Liver (tissue), 7 donors: ENCODE measurements at regions not wholly inside any gene's neighbourhood (a gene's known extent, or its start where the extent isn't known, plus 50 kb on each side); places are given as distances from the start of the nearest gene placed in this dataset.

Source experiments
- DNase-seq: peaks from one replicate; pipeline ENCODE4 v3.0.0-alpha.2; 2017; ENCODE audit warnings: low spot score
- H3K27ac ChIP-seq, 2 donors: one replicate each; pipeline ENCODE4 v1.7.0; 2013; ENCODE audit warnings: inconsistent platforms in 2 of 2, low read length in 2 of 2, control low read depth in 1 of 2, low read depth in 1 of 2, mild to moderate bottlenecking in 1 of 2
- H3K27me3 ChIP-seq, 4 donors: one replicate each; pipeline versions ENCODE4 v1.6.1 to v1.7.0; 2013; ENCODE audit warnings: low read length in 3 of 4, inconsistent platforms in 1 of 4, mild to moderate bottlenecking in 1 of 4, moderate library complexity in 1 of 4; ENCODE audit not compliant: control insufficient read depth in 4 of 4, insufficient read depth in 4 of 4
- H3K36me3 ChIP-seq, 4 donors: one replicate each; pipeline versions ENCODE4 v1.6.1 to v1.7.0; 2013; ENCODE audit warnings: low read length in 3 of 4, mild to moderate bottlenecking in 3 of 4, low read depth in 1 of 4, moderate library complexity in 1 of 4; ENCODE audit not compliant: control insufficient read depth in 4 of 4, insufficient read depth in 3 of 4
- H3K4me1 ChIP-seq, 4 donors: one replicate each; pipeline versions ENCODE4 v1.6.1 to v1.7.0; 2013; ENCODE audit warnings: low read length in 3 of 4, mild to moderate bottlenecking in 3 of 4, moderate library complexity in 1 of 4; ENCODE audit not compliant: control insufficient read depth in 4 of 4, insufficient read depth in 4 of 4
- H3K4me3 ChIP-seq, 3 donors: one replicate each; pipeline versions ENCODE4 v1.6.1 to v1.7.0; 2013; ENCODE audit warnings: low read length in 3 of 3, control low read depth in 1 of 3, low read depth in 1 of 3, mild to moderate bottlenecking in 1 of 3
- H3K9ac ChIP-seq, 2 donors: one replicate each; pipeline ENCODE4 v1.7.0; 2013; ENCODE audit warnings: low read length in 2 of 2, mild to moderate bottlenecking in 2 of 2, moderate library complexity in 2 of 2, control low read depth in 1 of 2, low read depth in 1 of 2
- H3K9me3 ChIP-seq, 4 donors: one replicate each; pipeline versions ENCODE4 v1.6.1 to v1.7.0; 2013; ENCODE audit warnings: low read length in 3 of 4; ENCODE audit not compliant: control insufficient read depth in 4 of 4
- EGR1 ChIP-seq, 2 donors: IDR thresholded peaks; 2 replicates each; pipeline ENCODE4 v1.6.1; 2016 to 2018; ENCODE audit warnings: antibody characterized with exemption in 2 of 2, low read depth in 2 of 2
- FOXA1 ChIP-seq: IDR thresholded peaks from 2 replicates; pipeline ENCODE4 v1.6.1; 2016; ENCODE audit warnings: antibody characterized with exemption
- FOXA2 ChIP-seq: IDR thresholded peaks from 2 replicates; pipeline ENCODE4 v1.6.1; 2016; ENCODE audit warnings: antibody characterized with exemption
- GABPA ChIP-seq, 2 donors: IDR thresholded peaks in 1 of 2; conservative IDR thresholded peaks in 1 of 2; 2 replicates each; pipeline ENCODE4 v1.6.1; 2016; ENCODE audit warnings: antibody characterized with exemption in 2 of 2, mild to moderate bottlenecking in 1 of 2, moderate library complexity in 1 of 2
- HNF4A ChIP-seq, 2 donors: conservative IDR thresholded peaks; 2 replicates each; pipeline ENCODE4 v1.6.1; 2016; ENCODE audit warnings: antibody characterized with exemption in 2 of 2, mild to moderate bottlenecking in 2 of 2
- JUND ChIP-seq, 2 donors: IDR thresholded peaks; 2 replicates each; pipeline ENCODE4 v1.6.1; 2016; ENCODE audit warnings: antibody characterized with exemption in 2 of 2
- NR2F2 ChIP-seq: IDR thresholded peaks from 2 replicates; pipeline ENCODE4 v1.6.1; 2016; ENCODE audit warnings: antibody characterized with exemption
- RAD21 ChIP-seq, 2 donors: IDR thresholded peaks; 2 replicates each; pipeline ENCODE4 v1.6.1; 2016; ENCODE audit warnings: antibody characterized with exemption in 2 of 2, mild to moderate bottlenecking in 2 of 2
- SP1 ChIP-seq: IDR thresholded peaks from 2 replicates; pipeline ENCODE4 v1.6.1; 2018; ENCODE audit warnings: antibody characterized with exemption, mild to moderate bottlenecking
- YY1 ChIP-seq: IDR thresholded peaks from 2 replicates; pipeline ENCODE4 v1.6.1; 2016; ENCODE audit warnings: antibody characterized with exemption, mild to moderate bottlenecking
- WGBS: extraction: QIAGEN DNeasy Blood & Tissue Kit; methylation state at CpG from one replicate; pipeline ENCODE4 v1.1.7; 2013; 5-methylcytosine and 5-hydroxymethylcytosine counted together
- TF ChIP-seq, protein P1 (sequence below): IDR thresholded peaks from 2 replicates; pipeline ENCODE4 v1.6.1; 2016; ENCODE audit warnings: antibody characterized with exemption, mild to moderate bottlenecking
- TF ChIP-seq, protein P2 (sequence below): IDR thresholded peaks from 2 replicates; pipeline ENCODE4 v1.6.1; 2016; ENCODE audit warnings: antibody characterized with exemption
- TF ChIP-seq, protein P3 (sequence below): IDR thresholded peaks from 2 replicates; pipeline ENCODE4 v1.6.1; 2016; ENCODE audit warnings: antibody characterized with exemption
- donor health status: healthy.
- donor health status: healthy.
- donor health status: healthy.
- donor health status: healthy.

DNA sequence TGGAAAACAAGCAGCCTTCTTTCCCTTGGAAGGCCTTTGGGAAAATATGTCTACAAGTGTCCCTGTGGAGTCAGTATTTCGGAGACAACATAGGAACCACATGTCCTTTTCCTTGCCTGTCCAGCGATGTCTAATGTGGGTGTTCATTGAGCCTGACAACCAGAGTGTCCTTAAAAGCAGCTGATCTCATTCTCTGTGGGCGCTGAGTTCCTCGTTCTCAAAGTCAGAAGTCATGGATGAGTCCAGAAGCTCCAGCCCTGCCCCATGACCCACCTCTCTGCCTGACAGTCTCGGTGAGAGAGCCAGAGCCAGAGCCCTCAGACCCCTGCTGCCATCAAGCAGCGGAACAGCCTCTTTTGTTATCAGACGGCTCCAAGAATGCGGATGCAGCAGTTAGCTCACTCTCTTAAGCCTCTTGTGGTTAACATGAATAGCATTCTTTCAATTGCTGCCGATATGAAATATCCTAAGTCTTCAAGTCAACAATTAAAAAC, 329.2 kb downstream of the TGFB2 start:
- TF ChIP-seq EGR1 (IDR thresholded peaks at IDR 0.05; ENCODE audit: low read depth in 2 of 2) (no peak), RAD21 (IDR thresholded peaks at IDR 0.05) (peak; percentile 19 to 35)
- Histone ChIP-seq H3K27me3 (no peaks in the 10 kb centered on the region), H3K9ac (no peak overlapping the region), H3K9me3 (no peaks in the 10 kb centered on the region), H3K27ac (no peak overlapping the region), H3K4me3 (no peak overlapping the region), H3K4me1 (no peaks in the 10 kb centered on the region), H3K36me3 (no peaks in the 10 kb centered on the region)
- 39% methylated on average over 9 of the region's 9 CpGs for whole genome bisulfite sequencing
- DNase-seq = no peak

DNA sequence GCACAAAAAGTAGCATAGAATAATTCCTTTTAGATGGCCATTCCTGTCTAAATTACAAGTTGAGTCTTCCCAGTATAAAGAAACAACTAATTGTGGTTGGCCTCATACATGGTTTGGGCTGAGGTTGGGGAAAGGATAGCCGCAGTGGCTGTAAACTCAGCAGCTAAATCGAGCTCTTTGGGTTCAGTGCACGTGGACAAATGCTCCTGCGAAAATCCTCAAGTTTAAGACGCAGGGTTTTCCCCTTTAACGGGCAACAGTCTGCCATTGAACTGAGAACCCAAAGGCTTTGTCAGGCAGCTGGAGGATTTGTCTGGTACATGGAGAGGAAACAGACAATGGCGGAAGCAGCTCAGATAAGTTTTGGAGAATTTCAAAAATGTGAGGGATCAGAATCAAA, 331.9 kb downstream of the TGFB2 start:
- H3K27me3 ChIP-seq = no peaks in the 10 kb centered on the region
- no peak overlapping the region for H3K4me3 ChIP-seq
- H3K36me3 ChIP-seq = no peaks in the 10 kb centered on the region
- no peak overlapping the region for H3K9ac ChIP-seq
- WGBS = 71% methylated on average over 7 of the region's 7 CpGs
- no peak overlapping the region for H3K27ac ChIP-seq
- no peaks in the 10 kb centered on the region for H3K9me3 ChIP-seq
- no peaks in the 10 kb centered on the region for H3K4me1 ChIP-seq
- TF ChIP-seq SP1 = no peak
- no peak for TF ChIP-seq HNF4A (conservative IDR thresholded peaks at IDR 0.05)
- TF ChIP-seq JUND (IDR thresholded peaks at IDR 0.05) = no peak
- no peak for DNase-seq

DNA sequence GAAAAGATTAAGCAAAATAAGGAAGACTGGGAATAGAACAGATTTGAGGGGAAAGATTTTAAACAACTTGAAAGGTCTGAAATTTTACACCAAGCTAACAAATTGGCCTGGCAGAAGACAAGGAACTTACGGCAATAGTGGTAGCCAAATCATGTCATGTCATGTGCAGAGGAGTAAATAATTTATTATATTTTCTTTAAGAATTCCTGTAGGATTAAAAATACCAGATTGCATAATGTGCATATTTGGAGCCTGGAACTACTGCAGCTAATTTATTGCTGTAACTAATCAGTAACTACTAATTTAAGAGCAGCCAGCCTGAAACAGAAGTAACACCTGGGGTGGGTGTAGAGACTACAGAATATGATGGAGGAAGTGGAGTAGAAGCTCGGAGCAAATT, 334.3 kb downstream of the TGFB2 start:
- no peak overlapping the region for H3K27ac ChIP-seq
- H3K4me3 ChIP-seq = no peak overlapping the region
- WGBS = 90% methylated on average over 2 of the region's 2 CpGs
- H3K9me3 ChIP-seq = no peaks in the 10 kb centered on the region
- no peak for DNase-seq
- no peaks in the 10 kb centered on the region for H3K4me1 ChIP-seq
- no peaks in the 10 kb centered on the region for H3K36me3 ChIP-seq
- no peaks in the 10 kb centered on the region for H3K27me3 ChIP-seq
- no peak overlapping the region for H3K9ac ChIP-seq
- TF ChIP-seq, protein P1, sequence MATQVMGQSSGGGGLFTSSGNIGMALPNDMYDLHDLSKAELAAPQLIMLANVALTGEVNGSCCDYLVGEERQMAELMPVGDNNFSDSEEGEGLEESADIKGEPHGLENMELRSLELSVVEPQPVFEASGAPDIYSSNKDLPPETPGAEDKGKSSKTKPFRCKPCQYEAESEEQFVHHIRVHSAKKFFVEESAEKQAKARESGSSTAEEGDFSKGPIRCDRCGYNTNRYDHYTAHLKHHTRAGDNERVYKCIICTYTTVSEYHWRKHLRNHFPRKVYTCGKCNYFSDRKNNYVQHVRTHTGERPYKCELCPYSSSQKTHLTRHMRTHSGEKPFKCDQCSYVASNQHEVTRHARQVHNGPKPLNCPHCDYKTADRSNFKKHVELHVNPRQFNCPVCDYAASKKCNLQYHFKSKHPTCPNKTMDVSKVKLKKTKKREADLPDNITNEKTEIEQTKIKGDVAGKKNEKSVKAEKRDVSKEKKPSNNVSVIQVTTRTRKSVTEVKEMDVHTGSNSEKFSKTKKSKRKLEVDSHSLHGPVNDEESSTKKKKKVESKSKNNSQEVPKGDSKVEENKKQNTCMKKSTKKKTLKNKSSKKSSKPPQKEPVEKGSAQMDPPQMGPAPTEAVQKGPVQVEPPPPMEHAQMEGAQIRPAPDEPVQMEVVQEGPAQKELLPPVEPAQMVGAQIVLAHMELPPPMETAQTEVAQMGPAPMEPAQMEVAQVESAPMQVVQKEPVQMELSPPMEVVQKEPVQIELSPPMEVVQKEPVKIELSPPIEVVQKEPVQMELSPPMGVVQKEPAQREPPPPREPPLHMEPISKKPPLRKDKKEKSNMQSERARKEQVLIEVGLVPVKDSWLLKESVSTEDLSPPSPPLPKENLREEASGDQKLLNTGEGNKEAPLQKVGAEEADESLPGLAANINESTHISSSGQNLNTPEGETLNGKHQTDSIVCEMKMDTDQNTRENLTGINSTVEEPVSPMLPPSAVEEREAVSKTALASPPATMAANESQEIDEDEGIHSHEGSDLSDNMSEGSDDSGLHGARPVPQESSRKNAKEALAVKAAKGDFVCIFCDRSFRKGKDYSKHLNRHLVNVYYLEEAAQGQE = no peak

DNA sequence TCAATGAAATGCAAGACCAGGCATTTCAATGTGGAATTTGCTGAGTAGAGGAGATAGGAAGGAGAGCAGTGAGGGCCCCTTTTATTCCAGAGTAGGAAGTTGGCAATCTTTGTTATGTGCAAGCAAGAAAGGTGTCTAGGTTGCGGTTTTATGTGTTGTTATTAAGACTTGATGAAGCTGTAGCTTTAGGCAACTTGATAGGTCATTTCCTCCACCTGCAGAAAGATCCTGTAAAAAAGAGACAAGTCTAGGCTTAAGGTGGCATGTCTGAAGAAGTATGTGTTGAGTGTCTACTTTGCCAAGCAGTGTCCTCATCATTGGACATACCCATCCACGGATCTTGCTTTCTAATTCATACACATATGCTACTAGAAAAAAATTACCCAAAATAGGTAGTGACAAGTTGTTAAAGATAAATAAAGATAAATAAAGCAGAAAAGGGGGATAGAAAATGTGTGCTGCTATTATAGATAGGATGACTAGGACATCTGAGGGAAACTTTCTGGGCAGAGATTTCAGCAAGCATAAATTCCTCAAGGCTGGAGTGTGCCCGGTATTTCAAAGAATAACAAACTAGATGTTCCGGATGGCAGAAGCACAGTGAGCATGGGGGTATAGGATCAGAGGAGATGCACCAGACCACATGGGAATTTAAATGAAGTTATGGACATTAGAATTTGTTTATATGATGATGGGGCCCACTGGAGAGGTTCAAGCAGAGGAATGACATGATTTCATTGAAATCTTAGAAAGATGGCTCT, 335.0 kb downstream of the TGFB2 start:
- H3K9me3 ChIP-seq = no peaks in the 10 kb centered on the region
- H3K36me3 ChIP-seq = no peaks in the 10 kb centered on the region
- no peak overlapping the region for H3K4me3 ChIP-seq
- H3K27ac ChIP-seq = no peak overlapping the region
- no peak for DNase-seq
- WGBS = 91% methylated on average over 4 of the region's 4 CpGs
- H3K4me1 ChIP-seq = no peaks in the 10 kb centered on the region
- H3K9ac ChIP-seq = no peak overlapping the region
- no peaks in the 10 kb centered on the region for H3K27me3 ChIP-seq
- TF ChIP-seq, protein P1 = no peak
- TF ChIP-seq HNF4A (conservative IDR thresholded peaks at IDR 0.05) (no peak), FOXA2 (no peak), SP1 (no peak), GABPA (IDR thresholded peaks at IDR 0.05 in 1 of 2, conservative IDR thresholded peaks at IDR 0.05 in 1 of 2) (no peak), NR2F2 (no peak), YY1 (no peak), FOXA1 (no peak), RAD21 (IDR thresholded peaks at IDR 0.05) (no peak), EGR1 (IDR thresholded peaks at IDR 0.05; ENCODE audit: low read depth in 2 of 2) (no peak), JUND (IDR thresholded peaks at IDR 0.05) (no peak)
- TF ChIP-seq, protein P2, sequence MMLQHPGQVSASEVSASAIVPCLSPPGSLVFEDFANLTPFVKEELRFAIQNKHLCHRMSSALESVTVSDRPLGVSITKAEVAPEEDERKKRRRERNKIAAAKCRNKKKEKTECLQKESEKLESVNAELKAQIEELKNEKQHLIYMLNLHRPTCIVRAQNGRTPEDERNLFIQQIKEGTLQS = no peak
- TF ChIP-seq, protein P3, sequence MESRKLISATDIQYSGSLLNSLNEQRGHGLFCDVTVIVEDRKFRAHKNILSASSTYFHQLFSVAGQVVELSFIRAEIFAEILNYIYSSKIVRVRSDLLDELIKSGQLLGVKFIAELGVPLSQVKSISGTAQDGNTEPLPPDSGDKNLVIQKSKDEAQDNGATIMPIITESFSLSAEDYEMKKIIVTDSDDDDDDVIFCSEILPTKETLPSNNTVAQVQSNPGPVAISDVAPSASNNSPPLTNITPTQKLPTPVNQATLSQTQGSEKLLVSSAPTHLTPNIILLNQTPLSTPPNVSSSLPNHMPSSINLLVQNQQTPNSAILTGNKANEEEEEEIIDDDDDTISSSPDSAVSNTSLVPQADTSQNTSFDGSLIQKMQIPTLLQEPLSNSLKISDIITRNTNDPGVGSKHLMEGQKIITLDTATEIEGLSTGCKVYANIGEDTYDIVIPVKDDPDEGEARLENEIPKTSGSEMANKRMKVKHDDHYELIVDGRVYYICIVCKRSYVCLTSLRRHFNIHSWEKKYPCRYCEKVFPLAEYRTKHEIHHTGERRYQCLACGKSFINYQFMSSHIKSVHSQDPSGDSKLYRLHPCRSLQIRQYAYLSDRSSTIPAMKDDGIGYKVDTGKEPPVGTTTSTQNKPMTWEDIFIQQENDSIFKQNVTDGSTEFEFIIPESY = no peak
